ENCODE measurements at regions not wholly inside any gene's neighbourhood (a gene's known extent, or its start where the extent isn't known, plus 50 kb on each side); places are given as distances from the start of the nearest gene placed in this dataset.

DNA sequence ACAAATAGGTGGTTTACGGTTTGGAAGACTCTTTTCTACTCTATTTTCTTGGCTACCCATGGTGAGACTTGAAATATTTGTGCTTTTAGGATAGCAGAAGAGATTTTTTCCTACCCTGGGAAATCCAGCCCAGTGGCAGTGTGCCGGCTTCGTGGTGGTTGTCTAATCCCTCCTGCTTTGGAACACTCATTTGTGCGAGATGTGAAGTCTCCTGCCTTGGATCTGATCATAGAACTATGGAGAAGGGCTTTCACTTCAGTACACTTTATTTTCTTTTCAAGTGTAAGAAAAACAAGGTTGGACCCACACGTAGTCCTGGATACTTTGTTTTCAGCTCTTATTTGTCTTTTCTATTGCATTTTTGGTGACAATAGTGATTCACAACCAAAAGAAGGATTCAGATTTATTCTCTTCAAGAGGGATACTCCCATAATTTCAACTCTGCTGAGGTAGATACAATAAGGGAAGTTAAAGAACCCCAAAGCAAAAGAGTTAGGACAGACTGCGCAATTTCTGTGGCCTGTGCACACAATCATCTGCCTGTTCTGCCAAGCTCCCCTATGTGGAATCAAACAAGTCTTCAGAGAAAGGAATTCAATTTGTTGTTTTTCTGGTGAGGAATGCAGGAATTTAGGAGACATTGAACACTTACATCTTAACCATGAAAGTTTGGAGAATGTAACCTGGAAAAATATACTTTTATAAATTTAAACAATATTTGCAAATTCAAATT lies 413.2 kb downstream of the GJA1 start:
- H3K27ac ChIP-seq (ENCODE audit: extremely low read depth, low read depth, low read length): no peak overlapping the region
- ATAC-seq (no peak), DNase-seq (ENCODE audit: extremely low read depth in 1 of 4, low spot score in 3 of 4) (no peak), FAIRE-seq (no peak)
- WGBS (ENCODE audit: insufficient coverage, low coverage, missing lambda C conversion rate): 0% methylated on average over 6 of the region's 6 CpGs
- BruUV-seq (replicated peaks): no TSS peak
- intact Hi-C loops (cut with micrococcal nuclease): loop anchor here (2.0 to 10.0 kb wide), 2 partner anchors 418 to 794 kb away; no protein-coding TSS in a partner anchor
- H3K36me3 ChIP-seq (ENCODE audit: control insufficient read depth, insufficient read depth, low read length): no peaks in the 10 kb centered on the region
- H2AFZ ChIP-seq (ENCODE audit: low read depth, low read length): no peak overlapping the region
- no peaks in the 10 kb centered on the region for H3K79me2 ChIP-seq (ENCODE audit: control insufficient read depth, insufficient read depth, low read length)
- H3K9me3 ChIP-seq (replicated peaks; ENCODE audit: control insufficient read depth, insufficient read depth, low read depth, low read length): no peaks in the 10 kb centered on the region
- no peaks in the 10 kb centered on the region for H3K9me1 ChIP-seq (ENCODE audit: control insufficient read depth, insufficient read depth, low read length)
- TF ChIP-seq EHMT2 (IDR thresholded peaks at IDR 0.05): no peak
- no peak for TF ChIP-seq RFX1 (IDR thresholded peaks at IDR 0.05)
- no peak for TF ChIP-seq ZBTB12 (CRISPR knock-in tag; IDR thresholded peaks at IDR 0.05)
- TF ChIP-seq FOXJ2 (tag; IDR thresholded peaks at IDR 0.05): no peak
- TF ChIP-seq, protein P1, sequence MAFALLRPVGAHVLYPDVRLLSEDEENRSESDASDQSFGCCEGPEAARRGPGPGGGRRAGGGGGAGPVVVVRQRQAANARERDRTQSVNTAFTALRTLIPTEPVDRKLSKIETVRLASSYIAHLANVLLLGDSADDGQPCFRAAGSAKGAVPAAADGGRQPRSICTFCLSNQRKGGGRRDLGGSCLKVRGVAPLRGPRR (CRISPR knock-in tag; IDR thresholded peaks at IDR 0.05): no peak
- TF ChIP-seq, protein P2, sequence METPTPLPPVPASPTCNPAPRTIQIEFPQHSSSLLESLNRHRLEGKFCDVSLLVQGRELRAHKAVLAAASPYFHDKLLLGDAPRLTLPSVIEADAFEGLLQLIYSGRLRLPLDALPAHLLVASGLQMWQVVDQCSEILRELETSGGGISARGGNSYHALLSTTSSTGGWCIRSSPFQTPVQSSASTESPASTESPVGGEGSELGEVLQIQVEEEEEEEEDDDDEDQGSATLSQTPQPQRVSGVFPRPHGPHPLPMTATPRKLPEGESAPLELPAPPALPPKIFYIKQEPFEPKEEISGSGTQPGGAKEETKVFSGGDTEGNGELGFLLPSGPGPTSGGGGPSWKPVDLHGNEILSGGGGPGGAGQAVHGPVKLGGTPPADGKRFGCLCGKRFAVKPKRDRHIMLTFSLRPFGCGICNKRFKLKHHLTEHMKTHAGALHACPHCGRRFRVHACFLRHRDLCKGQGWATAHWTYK (CRISPR knock-in tag; IDR thresholded peaks at IDR 0.05): no peak
- TF ChIP-seq SAP30 (IDR thresholded peaks at IDR 0.05; ENCODE audit: borderline replicate concordance, insufficient read depth, low read depth, low read length, poor library complexity, severe bottlenecking): no peak
- TF ChIP-seq, protein P3, sequence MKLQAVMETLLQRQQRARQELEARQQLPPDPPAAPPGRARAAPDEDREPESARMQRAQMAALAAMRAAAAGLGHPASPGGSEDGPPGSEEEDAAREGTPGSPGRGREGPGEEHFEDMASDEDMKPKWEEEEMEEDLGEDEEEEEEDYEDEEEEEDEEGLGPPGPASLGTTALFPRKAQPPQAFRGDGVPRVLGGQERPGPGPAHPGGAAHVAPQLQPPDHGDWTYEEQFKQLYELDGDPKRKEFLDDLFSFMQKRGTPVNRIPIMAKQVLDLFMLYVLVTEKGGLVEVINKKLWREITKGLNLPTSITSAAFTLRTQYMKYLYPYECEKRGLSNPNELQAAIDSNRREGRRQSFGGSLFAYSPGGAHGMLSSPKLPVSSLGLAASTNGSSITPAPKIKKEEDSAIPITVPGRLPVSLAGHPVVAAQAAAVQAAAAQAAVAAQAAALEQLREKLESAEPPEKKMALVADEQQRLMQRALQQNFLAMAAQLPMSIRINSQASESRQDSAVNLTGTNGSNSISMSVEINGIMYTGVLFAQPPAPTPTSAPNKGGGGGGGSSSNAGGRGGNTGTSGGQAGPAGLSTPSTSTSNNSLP (IDR thresholded peaks at IDR 0.05; ENCODE audit: borderline replicate concordance, low read depth, low read length): no peak
- TF ChIP-seq HMG20A (CRISPR knock-in tag; conservative IDR thresholded peaks at IDR 0.05): no peak
- ChIA-PET CTCF (ENCODE audit: low intra/inter-chr PET ratio) (no interaction called here), POLR2A (no interaction called here)
- no peak overlapping the region for H3K4me3 ChIP-seq
- H3K4me1 ChIP-seq (replicated peaks in 1 of 2; ENCODE audit: control insufficient read depth in 2 of 2, insufficient read depth in 2 of 2, low read length in 2 of 2): no peaks in the 10 kb centered on the region
- no peaks in the 10 kb centered on the region for H3K27me3 ChIP-seq (ENCODE audit: control insufficient read depth in 2 of 2, insufficient read depth in 2 of 2, low read length in 2 of 2)
- in situ Hi-C loops (cut with MboI): no loop called here
- H3K9ac ChIP-seq (ENCODE audit: insufficient read depth in 1 of 2, low read depth in 2 of 2, low read length in 2 of 2): no peak overlapping the region
- no peak overlapping the region for H3K4me2 ChIP-seq (ENCODE audit: insufficient read depth, low read length)
- H4K20me1 ChIP-seq (replicated peaks; ENCODE audit: control insufficient read depth, insufficient read depth, low read length): no peaks in the 10 kb centered on the region

All from K562 (cell line).